Choroid plexus epithelial cell (primary cell): ENCODE measurements at regions not wholly inside any gene's neighbourhood (a gene's known extent, or its start where the extent isn't known, plus 50 kb on each side); places are given as distances from the start of the nearest gene placed in this dataset.

ENCODE experiments used
- DNase-seq: peaks from one replicate; pipeline ENCODE4 v3.0.0-alpha.2; 2010; ENCODE audit warnings: low read depth
- H3K4me3 ChIP-seq: 2 replicates; pipeline ENCODE4 v1.5.1; 2011; ENCODE audit warnings: low read depth, mild to moderate bottlenecking, control low read depth, low read length, moderate library complexity
- CTCF ChIP-seq: conservative IDR thresholded peaks from 2 replicates; pipeline ENCODE4 v1.5.1; 2011; ENCODE audit warnings: low read depth, mild to moderate bottlenecking, control low read depth, inconsistent platforms, low read length, moderate library complexity

- H3K4me3 ChIP-seq = no peak overlapping the region
- no peak for TF ChIP-seq CTCF
- DNase-seq = peak; percentile 61
These were observed 243.1 kb upstream of the FOXN3 start for GRCh38 chr14:89660166-89660565.

DNA sequence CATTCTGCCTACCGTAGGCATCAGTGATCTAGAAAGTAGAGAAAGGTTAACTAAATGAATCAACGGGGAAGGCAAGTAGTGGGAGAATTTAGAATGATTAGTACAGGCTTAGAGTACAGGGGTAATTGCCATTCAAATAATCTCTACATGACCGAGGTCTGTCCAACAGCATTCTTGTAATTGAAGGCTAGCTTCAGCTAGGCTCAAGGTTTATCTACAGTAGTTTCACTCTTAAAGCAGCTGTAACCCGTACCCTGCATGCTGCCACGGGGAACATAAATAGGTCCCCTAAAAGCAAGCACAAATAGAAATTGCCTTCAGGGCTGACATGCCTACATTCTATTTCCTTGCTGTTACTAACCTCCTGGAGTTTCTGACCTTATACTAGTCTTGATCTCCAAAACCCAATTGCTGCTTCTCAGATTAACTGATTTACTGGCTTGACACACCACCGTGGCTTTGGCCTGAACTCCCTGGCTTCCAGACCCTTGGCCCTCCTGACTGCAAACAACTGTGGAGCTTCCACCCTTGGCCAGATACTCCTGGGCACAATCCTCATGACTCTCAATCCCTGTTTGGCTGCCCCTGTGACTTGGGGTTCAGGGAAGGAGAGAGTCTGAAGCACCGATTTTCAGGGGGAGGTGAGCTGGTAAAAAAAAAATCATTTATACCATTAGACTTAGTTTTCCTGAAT lies 242.1 kb upstream of the FOXN3 start:
- no peak for DNase-seq
- H3K4me3 ChIP-seq = no peak overlapping the region
- TF ChIP-seq CTCF = no peak

- DNase-seq = no peak
- TF ChIP-seq CTCF = no peak
- no peak overlapping the region for H3K4me3 ChIP-seq
These were observed 240.0 kb upstream of the FOXN3 start for GRCh38 chr14:89657014-89657413.

DNA sequence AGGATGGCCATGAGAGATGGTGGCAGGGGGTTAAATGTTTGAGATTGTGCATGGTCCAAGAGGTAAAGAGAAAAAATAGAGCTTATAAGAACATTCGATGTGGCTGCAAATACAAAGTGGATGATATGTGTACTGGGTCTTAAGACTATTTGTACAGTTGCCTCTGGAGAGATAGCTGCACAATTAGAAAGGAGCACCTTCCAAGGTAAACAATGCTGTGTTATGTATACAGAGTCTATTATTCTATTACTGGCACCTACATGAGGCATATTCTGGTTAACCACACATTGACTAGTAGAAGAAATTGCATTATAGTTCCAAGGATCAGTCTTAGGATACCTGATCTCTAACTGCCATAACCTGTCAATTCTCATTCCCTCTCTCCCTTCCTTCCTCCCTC lies 238.0 kb upstream of the FOXN3 start:
- no peak overlapping the region for H3K4me3 ChIP-seq
- no peak for DNase-seq
- no peak for TF ChIP-seq CTCF

GRCh38 chr14:89652352-89652751 lies 235.3 kb upstream of the FOXN3 start:
- DNase-seq = no peak
- no peak for TF ChIP-seq CTCF
- H3K4me3 ChIP-seq = no peak overlapping the region

GRCh38 chr14:89651805-89652204 lies 234.8 kb upstream of the FOXN3 start:
- no peak for DNase-seq
- H3K4me3 ChIP-seq = no peak overlapping the region
- TF ChIP-seq CTCF = no peak
